Esophagus squamous epithelium (tissue), 4 donors: ENCODE measurements at regions not wholly inside any gene's neighbourhood (a gene's known extent, or its start where the extent isn't known, plus 50 kb on each side); places are given as distances from the start of the nearest gene placed in this dataset.

Experiments
- POLR2A ChIP-seq, 4 donors: fragments of 450-650 bp; IDR thresholded peaks; one replicate each; pipeline ENCODE4 v1.6.1; 2017; ENCODE audit warnings: antibody characterized with exemption in 4 of 4, mild to moderate bottlenecking in 4 of 4, moderate library complexity in 3 of 4
- TF ChIP-seq, protein P1 (sequence below), 6 experiments: fragments of 450-650 bp in 4 of 6; fragments of 200-600 bp in 2 of 6; sonication (generic) in 2 of 6; IDR thresholded peaks; one replicate each; pipeline ENCODE4 v1.5.1; 2016 to 2019; ENCODE audit warnings: antibody characterized with exemption in 6 of 6, mild to moderate bottlenecking in 4 of 6, moderate library complexity in 4 of 6

DNA sequence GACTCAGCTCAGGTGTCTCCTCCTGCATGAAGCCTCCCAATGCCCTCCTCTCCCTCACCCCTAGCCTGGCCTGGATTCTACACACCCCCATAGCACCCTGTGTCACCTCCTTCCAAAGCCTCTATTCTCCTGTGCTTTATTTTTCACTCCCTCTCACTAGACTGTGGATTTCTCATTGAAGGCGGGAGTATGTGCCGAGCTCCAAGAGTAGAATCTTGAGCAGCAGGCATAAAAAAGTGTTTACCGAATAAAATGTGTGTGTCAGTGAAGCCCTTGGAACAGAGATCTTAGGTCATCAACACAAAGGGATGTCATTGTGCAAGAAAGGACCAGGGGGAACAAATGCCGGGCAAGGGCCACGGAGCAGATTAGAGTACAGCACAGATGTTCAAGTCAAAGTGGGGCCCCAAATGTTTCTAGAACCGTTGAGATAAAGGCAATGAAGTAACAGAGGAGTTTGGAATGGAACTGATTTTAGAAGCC, 106.1 kb upstream of the TMEM170B start:
- TF ChIP-seq, protein P1, sequence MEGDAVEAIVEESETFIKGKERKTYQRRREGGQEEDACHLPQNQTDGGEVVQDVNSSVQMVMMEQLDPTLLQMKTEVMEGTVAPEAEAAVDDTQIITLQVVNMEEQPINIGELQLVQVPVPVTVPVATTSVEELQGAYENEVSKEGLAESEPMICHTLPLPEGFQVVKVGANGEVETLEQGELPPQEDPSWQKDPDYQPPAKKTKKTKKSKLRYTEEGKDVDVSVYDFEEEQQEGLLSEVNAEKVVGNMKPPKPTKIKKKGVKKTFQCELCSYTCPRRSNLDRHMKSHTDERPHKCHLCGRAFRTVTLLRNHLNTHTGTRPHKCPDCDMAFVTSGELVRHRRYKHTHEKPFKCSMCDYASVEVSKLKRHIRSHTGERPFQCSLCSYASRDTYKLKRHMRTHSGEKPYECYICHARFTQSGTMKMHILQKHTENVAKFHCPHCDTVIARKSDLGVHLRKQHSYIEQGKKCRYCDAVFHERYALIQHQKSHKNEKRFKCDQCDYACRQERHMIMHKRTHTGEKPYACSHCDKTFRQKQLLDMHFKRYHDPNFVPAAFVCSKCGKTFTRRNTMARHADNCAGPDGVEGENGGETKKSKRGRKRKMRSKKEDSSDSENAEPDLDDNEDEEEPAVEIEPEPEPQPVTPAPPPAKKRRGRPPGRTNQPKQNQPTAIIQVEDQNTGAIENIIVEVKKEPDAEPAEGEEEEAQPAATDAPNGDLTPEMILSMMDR (IDR thresholded peaks at IDR 0.05): no peak
- no peak for TF ChIP-seq POLR2A (IDR thresholded peaks at IDR 0.05)
